GM12878 (cell line): ENCODE measurements at regions not wholly inside any gene's neighbourhood (a gene's known extent, or its start where the extent isn't known, plus 50 kb on each side); places are given as distances from the start of the nearest gene placed in this dataset.

ENCODE experiments used
- ATAC-seq: fragments of 200-7000 bp; cut with Tn5 transposase; 3 replicates; pipeline ENCODE4 v1.9.1; 2020; ENCODE audit warnings: mild to moderate bottlenecking, moderate library complexity
- BruUV-seq: library from RNA; stranded (reverse); fragments of 400-500 nt; replicated peaks from 2 replicates; lab custom pipeline; 2021; lab: Mats Ljungman, UMichigan
- CTCF ChIA-PET: fragments of 300-600 bp; sonication (Branson Sonifier 250); formaldehyde crosslinking; extraction: SDS; loops from one replicate; lab custom pipeline; 2021; ENCODE audit warnings: inconsistent platforms; lab: Yijun Ruan, JAX
- POLR2A ChIA-PET: fragments of 350-600 bp; formaldehyde crosslinking; extraction: SDS; loops from one replicate; lab custom pipeline; 2021; ENCODE audit warnings: inconsistent platforms; lab: Charles Lee
- RAD21 ChIA-PET: fragments of 300-600 bp; sonication (Branson Sonifier 250); formaldehyde crosslinking; loops from one replicate; lab custom pipeline; 2023; ENCODE audit warnings: antibody characterized with exemption; ENCODE audit not compliant: unreplicated experiment; lab: Charles Lee
- SMC1A ChIA-PET: fragments of 300-600 bp; sonication (Branson Sonifier 250); formaldehyde crosslinking; loops from one replicate; lab custom pipeline; 2023; ENCODE audit not compliant: unreplicated experiment, uncharacterized antibody; lab: Charles Lee
- DNase-seq: peaks from one replicate; pipeline ENCODE4 v3.0.0-alpha.2; 2011; ENCODE audit warnings: low read depth, low spot score
- FAIRE-seq: peaks from 3 replicates; lab custom pipeline; 2011; peaks lifted over from hg19 to GRCh38; lab: Jason Lieb, UNC
- H2AFZ ChIP-seq: 2 replicates; pipeline ENCODE4 v1.6.0; 2011; ENCODE audit warnings: low read depth, low read length, control low read depth; ENCODE audit not compliant: control insufficient read depth
- H3K27ac ChIP-seq: 2 replicates; pipeline ENCODE4 v1.5.1; 2011; ENCODE audit warnings: control low read depth; ENCODE audit not compliant: control insufficient read depth, insufficient read depth
- H3K27me3 ChIP-seq, 2 experiments: replicated peaks in 1 of 2; 2 replicates each; pipeline versions ENCODE4 v1.6.0 to v1.6.1; 2011; ENCODE audit warnings: low read length in 1 of 2; ENCODE audit not compliant: control insufficient read depth in 2 of 2, insufficient read depth in 2 of 2
- H3K36me3 ChIP-seq, 2 experiments: 2 replicates each; pipeline ENCODE4 v1.5.1; 2011; ENCODE audit warnings: low read length in 1 of 2; ENCODE audit not compliant: control insufficient read depth in 2 of 2, insufficient read depth in 2 of 2
- H3K4me1 ChIP-seq: 2 replicates; pipeline ENCODE4 v1.6.1; 2011; ENCODE audit warnings: mild to moderate bottlenecking, low read length, moderate library complexity, mixed read lengths; ENCODE audit not compliant: control insufficient read depth, insufficient read depth
- H3K4me2 ChIP-seq: 2 replicates; pipeline ENCODE4 v1.6.0; 2011; ENCODE audit warnings: control low read depth; ENCODE audit not compliant: control insufficient read depth, insufficient read depth
- H3K4me3 ChIP-seq: fragments of 200-600 bp; sonication (generic); 2 replicates; pipeline ENCODE4 v1.5.1; 2016
- H3K79me2 ChIP-seq: 2 replicates; pipeline ENCODE4 v1.6.0; 2011; ENCODE audit warnings: low read length; ENCODE audit not compliant: control insufficient read depth, insufficient read depth
- H3K9ac ChIP-seq: 2 replicates; pipeline ENCODE4 v1.8.0; 2011; ENCODE audit warnings: low read length, control low read depth, mixed read lengths; ENCODE audit not compliant: control insufficient read depth, insufficient read depth
- H3K9me3 ChIP-seq: replicated peaks from 3 replicates; pipeline ENCODE4 v1.5.1; 2011; ENCODE audit warnings: mild to moderate bottlenecking, low read length; ENCODE audit not compliant: control insufficient read depth, insufficient read depth
- H4K20me1 ChIP-seq: 2 replicates; pipeline ENCODE4 v1.6.0; 2011; ENCODE audit not compliant: control insufficient read depth, insufficient read depth
- BRCA1 ChIP-seq: IDR thresholded peaks from 2 replicates; pipeline ENCODE4 v1.6.1; 2011; ENCODE audit warnings: low read depth, low read length, improper control_type of control experiment
- DPF2 ChIP-seq: fragments of 450-650 bp; IDR thresholded peaks from 2 replicates; pipeline ENCODE4 v1.6.1; 2017; ENCODE audit warnings: mild to moderate bottlenecking
- EP300 ChIP-seq, 2 experiments: fragments of 150-350 bp in 1 of 2; IDR thresholded peaks; 2 replicates each; pipeline ENCODE4 v1.6.1; 2011 to 2012; ENCODE audit warnings: low read depth in 2 of 2, low read length in 2 of 2, borderline replicate concordance in 1 of 2, improper control_type of control experiment in 1 of 2, inconsistent platforms in 1 of 2; ENCODE audit not compliant: control insufficient read depth in 1 of 2
- IKZF2 ChIP-seq, 2 experiments: fragments of 450-650 bp; IDR thresholded peaks; 2 replicates each; pipeline ENCODE4 v1.6.1; 2017; ENCODE audit warnings: mild to moderate bottlenecking in 2 of 2, moderate library complexity in 2 of 2
- NFYA ChIP-seq: IDR thresholded peaks from 2 replicates; pipeline ENCODE4 v1.6.1; 2011; ENCODE audit warnings: low read depth, mild to moderate bottlenecking, low read length, improper control_type of control experiment, borderline replicate concordance
- NR2F1 ChIP-seq: fragments of 450-650 bp; conservative IDR thresholded peaks from 2 replicates; pipeline ENCODE4 v1.6.1; 2017; ENCODE audit warnings: mild to moderate bottlenecking
- POLR2A ChIP-seq: IDR thresholded peaks from 2 replicates; pipeline ENCODE4 v1.6.1; 2011; ENCODE audit warnings: low read depth, mild to moderate bottlenecking, low read length
- SIN3A ChIP-seq: IDR thresholded peaks from 2 replicates; pipeline ENCODE4 v1.6.1; 2012; ENCODE audit warnings: low read depth, low read length, improper control_type of control experiment
- SPI1 ChIP-seq: IDR thresholded peaks from 2 replicates; pipeline ENCODE4 v1.6.1; 2011; ENCODE audit warnings: low read depth, mild to moderate bottlenecking, low read length, moderate library complexity, borderline replicate concordance; ENCODE audit not compliant: insufficient read depth
- STAT1 ChIP-seq: fragments of 450-650 bp; conservative IDR thresholded peaks from 2 replicates; pipeline ENCODE4 v1.6.1; 2014; ENCODE audit warnings: antibody characterized with exemption, mild to moderate bottlenecking
- WRNIP1 ChIP-seq: IDR thresholded peaks from 2 replicates; pipeline ENCODE4 v1.6.1; 2011; ENCODE audit warnings: low read depth, low read length, improper control_type of control experiment, borderline replicate concordance
- ZNF592 ChIP-seq: fragments of 450-650 bp; IDR thresholded peaks from 2 replicates; pipeline ENCODE4 v1.6.1; 2017; ENCODE audit warnings: mild to moderate bottlenecking, moderate library complexity
- ZNF622 ChIP-seq: fragments of 450-650 bp; IDR thresholded peaks from 2 replicates; pipeline ENCODE4 v1.6.1; 2017; ENCODE audit warnings: mild to moderate bottlenecking, inconsistent platforms
- WGBS: methylation state at CpG from one replicate; pipeline ENCODE4 v1.1.6; 2016; ENCODE audit warnings: low lambda C conversion rate; ENCODE audit not compliant: insufficient replicate concordance, insufficient coverage; ENCODE audit errors: missing lambda C conversion rate; 5-methylcytosine and 5-hydroxymethylcytosine counted together
- in situ Hi-C: fragments of 300-500 bp; cut with MboI; formaldehyde crosslinking; loops from 9 replicates; pipeline ENCODE4 v1.14.3; 2018; ENCODE audit warnings: mixed read lengths
- intact Hi-C: fragments of 100-400 bp; cut with micrococcal nuclease; formaldehyde crosslinking; loops from one replicate; pipeline ENCODE4 v1.14.2; 2022; ENCODE audit not compliant: unreplicated experiment
- TF ChIP-seq, protein P1 (sequence below): IDR thresholded peaks from 2 replicates; pipeline ENCODE4 v1.6.1; 2012; ENCODE audit warnings: low read depth, low read length, improper control_type of control experiment

DNA sequence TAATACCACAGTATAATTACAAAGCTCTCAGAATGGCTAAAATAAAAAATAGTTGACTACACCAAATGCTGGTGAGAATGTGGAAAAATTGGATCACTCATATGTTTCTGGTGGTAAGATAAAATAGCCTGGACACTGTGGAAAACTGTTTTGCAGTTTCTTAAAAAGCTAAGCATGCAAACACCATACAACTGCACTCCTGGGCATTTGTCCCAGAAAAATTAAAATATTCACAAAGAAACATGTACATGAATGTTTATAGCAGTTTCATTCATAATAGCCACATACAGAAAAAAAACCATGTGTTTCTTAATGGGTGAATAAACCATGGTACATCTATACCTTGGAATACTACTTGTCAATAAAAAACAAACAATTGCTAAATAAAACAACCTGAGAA is 172.9 kb downstream of the AHR start (continued):
- TF ChIP-seq ZNF592: no peak
- TF ChIP-seq, all 136 proteins: peak for 0

GRCh38 chr7:17472518-17472917 is 174.1 kb downstream of the AHR start:
- no peak overlapping the region for H3K9ac ChIP-seq
- FAIRE-seq: no peak
- H3K27ac ChIP-seq: no peak overlapping the region
- H3K79me2 ChIP-seq: no peaks in the 10 kb centered on the region
- H3K4me2 ChIP-seq: peak overlapping the region; percentile 38; the same call in 1 of the 2 replicates
- in situ Hi-C loops: no loop called here
- WGBS: 16% methylated on average over 3 of the region's 3 CpGs
- intact Hi-C loops: loop anchor here (1.0 kb wide), 1 partner anchor 8 kb away; no protein-coding TSS in a partner anchor
- CTCF ChIA-PET: interaction anchor here (0.6 to 1.7 kb wide), 4 partner anchors 8 to 807 kb away, joined by 3 to 4 read pairs (median 4); no protein-coding TSS in a partner anchor
- no peak overlapping the region for H3K4me3 ChIP-seq
- peak; percentile 61 for ATAC-seq
- H3K27me3 ChIP-seq: no peaks in the 10 kb centered on the region
- H3K9me3 ChIP-seq: no peaks in the 10 kb centered on the region; the same call in 2 of the 3 replicates
- H3K4me1 ChIP-seq: peaks cover 5% of the 10 kb centered on the region; the same call in 1 of the 2 replicates
- SMC1A ChIA-PET: interaction anchor here (1.0 to 2.6 kb wide), 9 partner anchors 10 to 170 kb away, joined by 3 to 7 read pairs (median 3); no protein-coding TSS in a partner anchor
- no peaks in the 10 kb centered on the region for H3K36me3 ChIP-seq
- DNase-seq: no peak
- POLR2A ChIA-PET: no interaction called here
- H2AFZ ChIP-seq: peak overlapping the region; percentile 31; the same call in 1 of the 2 replicates
- BruUV-seq: no TSS peak
- TF ChIP-seq EP300 (IDR thresholded peaks at IDR 0.05; ENCODE audit: borderline replicate concordance in 1 of 2, control insufficient read depth in 1 of 2, low read depth in 2 of 2, low read length in 2 of 2) (no peak), SPI1 (no peak), SIN3A (no peak), POLR2A (no peak), NR2F1 (no peak), BRCA1 (no peak), STAT1 (no peak), IKZF2 (IDR thresholded peaks at IDR 0.05) (no peak), NFYA (no peak), WRNIP1 (no peak), ZNF622 (no peak), DPF2 (no peak)
- TF ChIP-seq, protein P1, sequence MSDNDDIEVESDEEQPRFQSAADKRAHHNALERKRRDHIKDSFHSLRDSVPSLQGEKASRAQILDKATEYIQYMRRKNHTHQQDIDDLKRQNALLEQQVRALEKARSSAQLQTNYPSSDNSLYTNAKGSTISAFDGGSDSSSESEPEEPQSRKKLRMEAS: no peak
- RAD21 ChIA-PET: no interaction called here
- no peaks in the 10 kb centered on the region for H4K20me1 ChIP-seq
